Esophagus muscularis mucosa (tissue), 4 donors: ENCODE measurements at regions not wholly inside any gene's neighbourhood (a gene's known extent, or its start where the extent isn't known, plus 50 kb on each side); places are given as distances from the start of the nearest gene placed in this dataset.

Experiments
- DNase-seq: peaks from one replicate; pipeline ENCODE4 v3.0.0-alpha.2; 2017; ENCODE audit errors: extremely low spot score
- H3K27ac ChIP-seq, 4 donors: fragments of 200-600 bp; sonication (generic); replicated peaks in 1 of 4; 1 replicate in 3 of 4; 2 replicates in 1 of 4; pipeline ENCODE4 v1.5.1; 2016 to 2019; ENCODE audit warnings: mild to moderate bottlenecking in 1 of 4
- H3K27me3 ChIP-seq, 4 donors: fragments of 200-600 bp; sonication (generic); one replicate each; pipeline versions ENCODE4 v1.5.1 to v1.6.0; 2016 to 2019
- H3K36me3 ChIP-seq, 4 donors: fragments of 200-600 bp; sonication (generic); one replicate each; pipeline ENCODE4 v1.5.1; 2016 to 2019
- H3K4me1 ChIP-seq, 4 donors: fragments of 200-600 bp; sonication (generic); one replicate each; pipeline ENCODE4 v1.5.1; 2016 to 2019
- H3K4me3 ChIP-seq, 4 donors: fragments of 200-600 bp; sonication (generic); 1 replicate in 2 of 4; 2 replicates in 2 of 4; pipeline ENCODE4 v1.5.1; 2016 to 2019; ENCODE audit warnings: mild to moderate bottlenecking in 4 of 4, moderate library complexity in 1 of 4
- H3K9me3 ChIP-seq, 4 donors: fragments of 200-600 bp; sonication (generic); 1 replicate in 3 of 4; 2 replicates in 1 of 4; pipeline ENCODE4 v1.5.1; 2016 to 2019
- EP300 ChIP-seq: sonication (generic); formaldehyde crosslinking; IDR thresholded peaks from one replicate; pipeline ENCODE4 v1.6.1; 2017; ENCODE audit warnings: antibody characterized with exemption
- POLR2A ChIP-seq: fragments of 450-650 bp; IDR thresholded peaks from one replicate; pipeline ENCODE4 v1.6.1; 2017; ENCODE audit warnings: antibody characterized with exemption, moderate library complexity, mild to moderate bottlenecking, low read depth
- POLR2AphosphoS5 ChIP-seq, 2 donors: sonication (generic); formaldehyde crosslinking; IDR thresholded peaks; one replicate each; pipeline ENCODE4 v1.6.1; 2017; ENCODE audit warnings: antibody characterized with exemption in 2 of 2
- WGBS: methylation state at CpG from one replicate; pipeline ENCODE4 v1.1.5; 2018; 5-methylcytosine and 5-hydroxymethylcytosine counted together
- intact Hi-C: fragments of 100-400 bp; cut with DNase I; formaldehyde crosslinking; loops from one replicate; pipeline ENCODE4 v1.15.1; 2023
- TF ChIP-seq, protein P1 (sequence below), 3 experiments: fragments of 200-600 bp in 2 of 3; fragments of 450-650 bp in 1 of 3; sonication (generic) in 2 of 3; IDR thresholded peaks; one replicate each; pipeline ENCODE4 v1.5.1; 2017 to 2019; ENCODE audit warnings: antibody characterized with exemption in 3 of 3, mild to moderate bottlenecking in 2 of 3, moderate library complexity in 1 of 3

DNA sequence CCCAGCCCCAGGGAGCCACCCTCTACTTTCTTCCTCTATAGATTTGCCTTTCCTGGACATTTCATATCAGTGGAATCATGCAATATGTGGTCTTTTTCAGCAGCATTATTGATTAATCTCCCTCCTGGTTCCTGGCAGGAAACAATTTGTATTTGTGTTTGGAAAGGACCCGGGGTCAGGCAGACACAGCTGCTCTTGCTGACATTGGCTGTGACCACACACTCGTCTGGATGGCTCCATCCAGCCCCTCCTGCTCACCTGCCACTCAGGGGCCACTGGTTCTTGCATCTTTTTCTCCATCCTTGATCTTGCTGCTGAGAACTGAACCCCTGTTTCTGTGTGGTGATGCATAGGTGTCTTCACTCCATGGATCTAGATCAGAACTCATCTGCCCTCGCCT is 176.6 kb upstream of the MKI67 start:
- 63% methylated on average over 3 of the region's 3 CpGs for WGBS

GRCh38 chr10:128304271-128304670 is 178.0 kb upstream of the MKI67 start:
- intact Hi-C loops = no loop called here
- Histone ChIP-seq H3K27ac (no peak overlapping the region), H3K36me3 (no peaks in the 10 kb centered on the region), H3K27me3 (peaks cover 0 to 42% (median 0%) of the 10 kb centered on the region in 4 donors), H3K9me3 (no peaks in the 10 kb centered on the region), H3K4me1 (no peaks in the 10 kb centered on the region), H3K4me3 (no peak overlapping the region)
- TF ChIP-seq, protein P1, sequence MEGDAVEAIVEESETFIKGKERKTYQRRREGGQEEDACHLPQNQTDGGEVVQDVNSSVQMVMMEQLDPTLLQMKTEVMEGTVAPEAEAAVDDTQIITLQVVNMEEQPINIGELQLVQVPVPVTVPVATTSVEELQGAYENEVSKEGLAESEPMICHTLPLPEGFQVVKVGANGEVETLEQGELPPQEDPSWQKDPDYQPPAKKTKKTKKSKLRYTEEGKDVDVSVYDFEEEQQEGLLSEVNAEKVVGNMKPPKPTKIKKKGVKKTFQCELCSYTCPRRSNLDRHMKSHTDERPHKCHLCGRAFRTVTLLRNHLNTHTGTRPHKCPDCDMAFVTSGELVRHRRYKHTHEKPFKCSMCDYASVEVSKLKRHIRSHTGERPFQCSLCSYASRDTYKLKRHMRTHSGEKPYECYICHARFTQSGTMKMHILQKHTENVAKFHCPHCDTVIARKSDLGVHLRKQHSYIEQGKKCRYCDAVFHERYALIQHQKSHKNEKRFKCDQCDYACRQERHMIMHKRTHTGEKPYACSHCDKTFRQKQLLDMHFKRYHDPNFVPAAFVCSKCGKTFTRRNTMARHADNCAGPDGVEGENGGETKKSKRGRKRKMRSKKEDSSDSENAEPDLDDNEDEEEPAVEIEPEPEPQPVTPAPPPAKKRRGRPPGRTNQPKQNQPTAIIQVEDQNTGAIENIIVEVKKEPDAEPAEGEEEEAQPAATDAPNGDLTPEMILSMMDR (IDR thresholded peaks at IDR 0.05) = no peak
- no peak for TF ChIP-seq EP300
- no peak for TF ChIP-seq POLR2A
- no peak for TF ChIP-seq POLR2AphosphoS5 (IDR thresholded peaks at IDR 0.05)
- no peak for DNase-seq
- 71% methylated on average over 5 of the region's 5 CpGs for WGBS

More for the DNA sequence above, 176.6 kb upstream of the MKI67 start:
- no peak for TF ChIP-seq POLR2AphosphoS5 (IDR thresholded peaks at IDR 0.05)
- no peak for TF ChIP-seq POLR2A
- TF ChIP-seq EP300 = no peak
- TF ChIP-seq, protein P1 (IDR thresholded peaks at IDR 0.05) = no peak
- Histone ChIP-seq H3K4me1 (no peaks in the 10 kb centered on the region), H3K9me3 (no peaks in the 10 kb centered on the region), H3K36me3 (no peaks in the 10 kb centered on the region), H3K27me3 (peaks cover 0 to 30% (median 0%) of the 10 kb centered on the region in 4 donors), H3K4me3 (no peak overlapping the region), H3K27ac (no peak overlapping the region)
- no peak for DNase-seq
- intact Hi-C loops = no loop called here

- no peak for DNase-seq
- Histone ChIP-seq H3K27me3 (peaks cover 0 to 45% (median 0%) of the 10 kb centered on the region in 4 donors), H3K4me3 (no peak overlapping the region), H3K4me1 (no peaks in the 10 kb centered on the region), H3K9me3 (no peaks in the 10 kb centered on the region), H3K36me3 (no peaks in the 10 kb centered on the region), H3K27ac (no peak overlapping the region)
- TF ChIP-seq POLR2A (no peak), EP300 (no peak), POLR2AphosphoS5 (IDR thresholded peaks at IDR 0.05) (no peak)
- TF ChIP-seq, protein P1 (IDR thresholded peaks at IDR 0.05) = no peak
- WGBS = 86% methylated on average over 11 of the region's 17 CpGs
- intact Hi-C loops = no loop called here
These were observed 179.6 kb upstream of the MKI67 start for GRCh38 chr10:128305601-128306345.

GRCh38 chr10:128306535-128306934 is 180.3 kb upstream of the MKI67 start:
- WGBS = 40% methylated on average over 6 of the region's 6 CpGs
- intact Hi-C loops = no loop called here
- Histone ChIP-seq H3K9me3 (no peaks in the 10 kb centered on the region), H3K4me1 (no peaks in the 10 kb centered on the region), H3K36me3 (no peaks in the 10 kb centered on the region), H3K27ac (no peak overlapping the region), H3K4me3 (no peak overlapping the region), H3K27me3 (peaks cover 0 to 45% (median 0%) of the 10 kb centered on the region in 4 donors)
- TF ChIP-seq, protein P1 (IDR thresholded peaks at IDR 0.05) = no peak
- TF ChIP-seq POLR2AphosphoS5 (IDR thresholded peaks at IDR 0.05) = no peak
- TF ChIP-seq EP300 = no peak
- TF ChIP-seq POLR2A = no peak
- DNase-seq = no peak

- no peak for DNase-seq
- TF ChIP-seq EP300 (no peak), POLR2A (no peak), POLR2AphosphoS5 (IDR thresholded peaks at IDR 0.05) (no peak)
- TF ChIP-seq, protein P1 (IDR thresholded peaks at IDR 0.05) = no peak
- 88% methylated on average over 2 of the region's 2 CpGs for WGBS
These were observed 180.7 kb upstream of the MKI67 start for GRCh38 chr10:128306966-128307365.

More at GRCh38 chr10:128306966-128307365, 180.7 kb upstream of the MKI67 start:
- Histone ChIP-seq H3K27ac (no peak overlapping the region), H3K4me1 (no peaks in the 10 kb centered on the region), H3K4me3 (no peak overlapping the region), H3K9me3 (no peaks in the 10 kb centered on the region), H3K36me3 (no peaks in the 10 kb centered on the region), H3K27me3 (peaks cover 0 to 45% (median 0%) of the 10 kb centered on the region in 4 donors)
- intact Hi-C loops = no loop called here
